ENCODE measurements at regions not wholly inside any gene's neighbourhood (a gene's known extent, or its start where the extent isn't known, plus 50 kb on each side); places are given as distances from the start of the nearest gene placed in this dataset.

- intact Hi-C loops (cut with DNase I): no loop called here
- Histone ChIP-seq H3K27ac (replicated peaks in 1 of 4) (no peak overlapping the region), H3K4me3 (peak overlapping the region; percentile 44 to 57 (median 48)), H3K9me3 (peaks cover 0 to 11% (median 1%) of the 10 kb centered on the region in 4 donors), H3K4me1 (peaks cover 5 to 15% (median 13%) of the 10 kb centered on the region in 4 donors), H3K36me3 (no peaks in the 10 kb centered on the region), H3K27me3 (peaks cover 0 to 28% (median 0%) of the 10 kb centered on the region in 4 donors)
- WGBS: 4% methylated on average over 19 of the region's 34 CpGs
- TF ChIP-seq CTCF (IDR thresholded peaks at IDR 0.05) (no peak), EP300 (IDR thresholded peaks at IDR 0.05) (no peak), POLR2AphosphoS5 (IDR thresholded peaks at IDR 0.05) (no peak), POLR2A (IDR thresholded peaks at IDR 0.05; ENCODE audit: low read depth) (no peak)
- no peak for DNase-seq (ENCODE audit: extremely low spot score)
These were observed 155.4 kb downstream of the NRN1 start for GRCh38 chr6:5851261-5851757.

GRCh38 chr6:5850848-5851255 lies 155.9 kb downstream of the NRN1 start:
- H3K9me3 ChIP-seq: peaks cover 0 to 11% (median 1%) of the 10 kb centered on the region in 4 donors
- no peak for TF ChIP-seq EP300 (IDR thresholded peaks at IDR 0.05)
- no peak for TF ChIP-seq CTCF (IDR thresholded peaks at IDR 0.05)
- TF ChIP-seq POLR2AphosphoS5 (IDR thresholded peaks at IDR 0.05): no peak
- TF ChIP-seq POLR2A (IDR thresholded peaks at IDR 0.05; ENCODE audit: low read depth): no peak
- peaks cover 5 to 15% (median 13%) of the 10 kb centered on the region in 4 donors for H3K4me1 ChIP-seq
- peaks cover 0 to 28% (median 0%) of the 10 kb centered on the region in 4 donors for H3K27me3 ChIP-seq
- no peaks in the 10 kb centered on the region for H3K36me3 ChIP-seq
- no peak overlapping the region for H3K27ac ChIP-seq (replicated peaks in 1 of 4)
- H3K4me3 ChIP-seq: peak overlapping the region; percentile 44 to 57 (median 48)
- DNase-seq (ENCODE audit: extremely low spot score): no peak
- intact Hi-C loops (cut with DNase I): no loop called here
- WGBS: 12% methylated on average over 13 of the region's 16 CpGs

GRCh38 chr6:5846889-5847288 lies 159.8 kb downstream of the NRN1 start:
- Histone ChIP-seq H3K9me3 (peaks cover 0 to 16% (median 5%) of the 10 kb centered on the region in 4 donors), H3K27ac (replicated peaks in 1 of 4) (no peak overlapping the region), H3K4me1 (peaks cover 5 to 15% (median 13%) of the 10 kb centered on the region in 4 donors), H3K36me3 (no peaks in the 10 kb centered on the region), H3K27me3 (peaks cover 0 to 18% (median 0%) of the 10 kb centered on the region in 4 donors), H3K4me3 (no peak overlapping the region)
- DNase-seq (ENCODE audit: extremely low spot score): no peak
- 56% methylated on average over 2 of the region's 2 CpGs for WGBS
- intact Hi-C loops (cut with DNase I): no loop called here
- TF ChIP-seq POLR2A (IDR thresholded peaks at IDR 0.05; ENCODE audit: low read depth) (no peak), CTCF (IDR thresholded peaks at IDR 0.05) (no peak), POLR2AphosphoS5 (IDR thresholded peaks at IDR 0.05) (no peak), EP300 (IDR thresholded peaks at IDR 0.05) (no peak)

GRCh38 chr6:5846335-5846734 lies 160.4 kb downstream of the NRN1 start:
- DNase-seq (ENCODE audit: extremely low spot score): no peak
- Histone ChIP-seq H3K36me3 (no peaks in the 10 kb centered on the region), H3K27ac (replicated peaks in 1 of 4) (no peak overlapping the region), H3K27me3 (peaks cover 0 to 12% (median 0%) of the 10 kb centered on the region in 4 donors), H3K4me1 (peaks cover under 1 to 9% (median 8%) of the 10 kb centered on the region in 4 donors), H3K9me3 (peaks cover 0 to 16% (median 5%) of the 10 kb centered on the region in 4 donors), H3K4me3 (no peak overlapping the region)
- TF ChIP-seq POLR2AphosphoS5 (IDR thresholded peaks at IDR 0.05): no peak
- no peak for TF ChIP-seq EP300 (IDR thresholded peaks at IDR 0.05)
- TF ChIP-seq POLR2A (IDR thresholded peaks at IDR 0.05; ENCODE audit: low read depth): no peak
- TF ChIP-seq CTCF (IDR thresholded peaks at IDR 0.05): no peak
- 90% methylated on average over 7 of the region's 7 CpGs for WGBS
- intact Hi-C loops (cut with DNase I): no loop called here

- H3K27me3 ChIP-seq: no peaks in the 10 kb centered on the region
- TF ChIP-seq CTCF (IDR thresholded peaks at IDR 0.05) (no peak), POLR2A (IDR thresholded peaks at IDR 0.05; ENCODE audit: low read depth) (no peak), EP300 (IDR thresholded peaks at IDR 0.05) (no peak), POLR2AphosphoS5 (IDR thresholded peaks at IDR 0.05) (no peak)
- intact Hi-C loops (cut with DNase I): no loop called here
- no peak for DNase-seq (ENCODE audit: extremely low spot score)
- no peak overlapping the region for H3K27ac ChIP-seq (replicated peaks in 1 of 4)
- H3K4me1 ChIP-seq: no peaks in the 10 kb centered on the region
- H3K36me3 ChIP-seq: no peaks in the 10 kb centered on the region
- H3K4me3 ChIP-seq: no peak overlapping the region
- peaks cover 0 to 11% (median 5%) of the 10 kb centered on the region in 4 donors for H3K9me3 ChIP-seq
- 87% methylated on average over 5 of the region's 5 CpGs for WGBS
These were observed 163.6 kb downstream of the NRN1 start for GRCh38 chr6:5843078-5843477.
